ENCODE measurements at regions not wholly inside any gene's neighbourhood (a gene's known extent, or its start where the extent isn't known, plus 50 kb on each side); places are given as distances from the start of the nearest gene placed in this dataset.

DNA sequence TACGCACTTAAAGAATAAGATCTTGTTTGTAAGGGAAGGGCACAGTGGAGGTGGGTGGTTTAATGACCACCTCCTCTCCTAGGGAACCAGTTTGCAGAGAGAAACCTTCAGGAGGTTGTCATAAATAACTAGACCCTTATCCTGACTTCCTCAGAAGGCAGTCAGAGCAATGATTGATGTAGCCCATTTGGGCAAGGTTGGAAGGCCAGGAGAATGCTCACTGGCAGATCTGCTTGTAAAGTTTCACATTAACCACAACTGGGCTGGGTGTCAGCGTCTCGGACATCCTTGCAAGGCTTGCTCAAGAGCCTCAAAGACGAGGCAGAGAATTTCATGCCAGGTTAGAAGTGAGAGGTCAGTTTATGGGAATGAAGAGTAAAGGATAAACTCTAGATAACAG is 87.6 kb upstream of the TRABD2B start:
- TF ChIP-seq, protein P1, sequence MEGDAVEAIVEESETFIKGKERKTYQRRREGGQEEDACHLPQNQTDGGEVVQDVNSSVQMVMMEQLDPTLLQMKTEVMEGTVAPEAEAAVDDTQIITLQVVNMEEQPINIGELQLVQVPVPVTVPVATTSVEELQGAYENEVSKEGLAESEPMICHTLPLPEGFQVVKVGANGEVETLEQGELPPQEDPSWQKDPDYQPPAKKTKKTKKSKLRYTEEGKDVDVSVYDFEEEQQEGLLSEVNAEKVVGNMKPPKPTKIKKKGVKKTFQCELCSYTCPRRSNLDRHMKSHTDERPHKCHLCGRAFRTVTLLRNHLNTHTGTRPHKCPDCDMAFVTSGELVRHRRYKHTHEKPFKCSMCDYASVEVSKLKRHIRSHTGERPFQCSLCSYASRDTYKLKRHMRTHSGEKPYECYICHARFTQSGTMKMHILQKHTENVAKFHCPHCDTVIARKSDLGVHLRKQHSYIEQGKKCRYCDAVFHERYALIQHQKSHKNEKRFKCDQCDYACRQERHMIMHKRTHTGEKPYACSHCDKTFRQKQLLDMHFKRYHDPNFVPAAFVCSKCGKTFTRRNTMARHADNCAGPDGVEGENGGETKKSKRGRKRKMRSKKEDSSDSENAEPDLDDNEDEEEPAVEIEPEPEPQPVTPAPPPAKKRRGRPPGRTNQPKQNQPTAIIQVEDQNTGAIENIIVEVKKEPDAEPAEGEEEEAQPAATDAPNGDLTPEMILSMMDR (IDR thresholded peaks at IDR 0.05; ENCODE audit: low read depth, low read length) = no peak
- DNase-seq (ENCODE audit: low read depth, low spot score) = no peak
- CTCF ChIA-PET = no interaction called here
- no peaks in the 10 kb centered on the region for H3K9me3 ChIP-seq (ENCODE audit: control insufficient read depth, insufficient read depth, low read length)
- H3K27ac ChIP-seq (ENCODE audit: low read depth, low read length) = no peak overlapping the region
- H3K27me3 ChIP-seq (ENCODE audit: control insufficient read depth, insufficient read depth, low read length) = no peaks in the 10 kb centered on the region
- H3K4me3 ChIP-seq (ENCODE audit: low read depth, low read length) = no peak overlapping the region
- POLR2A ChIA-PET = no interaction called here

DNA sequence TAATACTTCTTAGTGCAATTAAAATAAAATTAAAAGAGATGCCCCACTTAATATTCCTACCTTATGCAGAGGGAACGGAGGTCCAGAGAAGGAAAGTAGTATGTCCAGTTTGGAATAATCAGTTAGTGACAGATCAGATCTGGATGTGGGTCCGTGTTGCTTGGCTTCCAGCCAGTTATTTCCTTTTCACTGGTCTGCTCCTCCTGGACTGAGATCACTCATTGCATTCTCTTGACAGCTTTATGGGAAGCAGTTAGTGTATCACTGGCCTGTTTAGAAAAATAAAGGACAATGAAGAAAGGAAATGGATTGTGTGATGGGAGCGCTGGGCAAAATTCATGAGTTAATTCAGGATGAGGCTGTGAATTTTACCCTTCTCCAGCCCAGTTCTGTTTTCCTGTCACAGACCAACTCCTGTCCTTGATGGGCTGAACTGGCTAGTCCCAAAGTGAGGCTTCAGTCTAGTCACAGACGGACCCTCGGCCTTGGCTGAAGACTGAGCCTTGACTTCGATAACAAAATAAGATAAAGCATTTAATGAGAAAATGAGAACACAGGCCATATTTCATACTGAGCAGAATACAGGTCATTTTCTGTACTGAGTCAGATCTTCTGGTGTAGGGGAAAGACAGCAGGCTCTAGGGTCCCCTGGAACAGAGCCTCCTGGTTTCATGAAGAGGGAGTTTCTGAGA is 85.2 kb upstream of the TRABD2B start:
- H3K27me3 ChIP-seq (ENCODE audit: control insufficient read depth, insufficient read depth, low read length) = no peaks in the 10 kb centered on the region
- POLR2A ChIA-PET = no interaction called here
- H3K4me3 ChIP-seq (ENCODE audit: low read depth, low read length) = no peak overlapping the region
- CTCF ChIA-PET = no interaction called here
- TF ChIP-seq, protein P1 (IDR thresholded peaks at IDR 0.05; ENCODE audit: low read depth, low read length) = no peak
- no peaks in the 10 kb centered on the region for H3K9me3 ChIP-seq (ENCODE audit: control insufficient read depth, insufficient read depth, low read length)
- DNase-seq (ENCODE audit: low read depth, low spot score) = no peak
- no peak overlapping the region for H3K27ac ChIP-seq (ENCODE audit: low read depth, low read length)

DNA sequence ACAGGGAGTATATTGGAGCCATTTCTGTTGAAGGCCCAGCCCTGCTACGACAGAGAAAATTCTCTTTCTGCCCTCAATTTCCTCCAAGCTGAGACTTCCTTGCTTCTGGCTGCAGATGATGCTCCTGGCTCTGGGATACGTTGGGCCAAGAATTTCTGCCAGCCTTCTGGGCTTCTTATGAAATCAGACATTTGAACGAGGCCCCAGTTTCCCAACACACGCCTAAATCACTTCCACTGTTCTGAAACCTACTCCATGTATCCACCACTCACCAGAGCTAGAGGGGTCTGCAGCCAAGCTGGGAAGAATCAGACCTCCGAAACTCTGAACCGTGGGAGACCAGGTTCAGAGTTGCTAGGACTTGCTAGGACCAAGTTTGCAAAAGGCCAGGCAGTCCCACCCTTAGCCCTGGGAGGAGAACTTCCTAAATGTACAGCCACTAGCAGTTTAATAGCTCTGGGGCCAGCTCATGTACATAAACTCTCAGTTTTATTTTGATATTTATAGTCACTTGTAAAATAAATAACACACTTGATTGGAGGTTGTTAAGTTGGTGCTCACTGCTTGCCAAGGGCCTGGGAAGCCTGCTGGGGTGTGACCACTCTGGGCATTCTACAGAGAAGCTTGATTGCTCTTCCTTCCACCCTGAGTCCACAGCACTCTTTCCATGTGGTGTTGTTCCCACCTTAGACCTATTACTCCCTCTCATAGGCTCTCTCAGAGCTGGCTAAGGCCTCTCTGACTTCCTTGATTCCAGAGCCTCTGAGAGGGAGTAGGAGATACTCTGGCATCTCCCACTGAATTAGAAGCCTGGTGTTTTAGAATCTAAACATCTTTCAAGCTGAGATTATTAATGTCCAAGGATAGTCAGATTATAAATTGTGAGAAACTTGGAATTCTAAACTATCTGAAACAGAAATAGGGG is 83.4 kb upstream of the TRABD2B start:
- no peak for DNase-seq (ENCODE audit: low read depth, low spot score)

DNA sequence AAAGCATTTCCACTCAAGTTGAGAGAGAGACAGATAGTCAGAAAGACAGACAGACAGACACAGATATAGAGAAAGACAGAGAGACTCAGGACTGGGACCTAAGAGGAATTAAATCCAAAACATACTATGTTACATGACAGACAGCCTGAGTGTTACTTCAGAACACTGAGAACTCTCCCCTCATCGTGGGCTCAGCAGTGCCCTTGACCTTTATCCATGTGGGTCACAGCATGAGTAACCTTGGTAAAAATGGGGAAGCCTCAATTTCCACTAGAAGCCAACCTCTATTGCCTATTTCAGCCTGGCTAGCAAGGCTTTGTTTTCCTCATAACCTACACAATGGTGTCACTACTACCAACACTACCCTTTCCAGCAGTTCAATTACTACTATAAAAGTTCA is 81.9 kb upstream of the TRABD2B start:
- TF ChIP-seq, protein P1 (IDR thresholded peaks at IDR 0.05; ENCODE audit: low read depth, low read length) = no peak
- no peak for DNase-seq (ENCODE audit: low read depth, low spot score)
- ChIA-PET POLR2A (no interaction called here), CTCF (no interaction called here)
- H3K4me3 ChIP-seq (ENCODE audit: low read depth, low read length) = no peak overlapping the region
- H3K27me3 ChIP-seq (ENCODE audit: control insufficient read depth, insufficient read depth, low read length) = no peaks in the 10 kb centered on the region
- H3K9me3 ChIP-seq (ENCODE audit: control insufficient read depth, insufficient read depth, low read length) = no peaks in the 10 kb centered on the region
- no peak overlapping the region for H3K27ac ChIP-seq (ENCODE audit: low read depth, low read length)

More for the DNA sequence above, 83.4 kb upstream of the TRABD2B start:
- H3K4me3 ChIP-seq (ENCODE audit: low read depth, low read length) = no peak overlapping the region
- POLR2A ChIA-PET = no interaction called here
- H3K27ac ChIP-seq (ENCODE audit: low read depth, low read length) = no peak overlapping the region
- CTCF ChIA-PET = no interaction called here
- TF ChIP-seq, protein P1 (IDR thresholded peaks at IDR 0.05; ENCODE audit: low read depth, low read length) = no peak
- no peaks in the 10 kb centered on the region for H3K9me3 ChIP-seq (ENCODE audit: control insufficient read depth, insufficient read depth, low read length)
- H3K27me3 ChIP-seq (ENCODE audit: control insufficient read depth, insufficient read depth, low read length) = no peaks in the 10 kb centered on the region

DNA sequence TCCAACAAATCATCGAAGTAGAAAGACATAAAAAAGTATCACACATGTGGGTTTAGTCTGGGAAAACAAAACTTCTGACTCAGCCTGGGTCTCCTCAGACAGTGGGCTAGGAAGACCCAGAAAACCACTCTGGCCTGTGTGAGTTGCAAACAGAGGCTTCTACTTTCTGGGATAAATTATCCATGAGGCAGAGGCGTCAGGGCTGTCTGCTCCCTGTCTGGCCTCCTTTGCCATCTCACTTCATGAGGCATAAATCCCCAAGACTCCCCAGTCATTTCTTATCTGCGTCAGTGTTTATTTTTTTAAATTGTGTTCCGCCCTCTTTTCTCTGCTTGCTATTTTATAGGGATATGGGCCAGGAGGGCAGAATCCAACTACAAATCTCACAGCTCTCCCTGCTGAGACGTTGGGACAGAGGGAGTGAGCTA is 80.6 kb upstream of the TRABD2B start:
- TF ChIP-seq, protein P1 (IDR thresholded peaks at IDR 0.05; ENCODE audit: low read depth, low read length) = no peak
- ChIA-PET CTCF (no interaction called here), POLR2A (no interaction called here)
- Histone ChIP-seq H3K27me3 (ENCODE audit: control insufficient read depth, insufficient read depth, low read length) (no peaks in the 10 kb centered on the region), H3K9me3 (ENCODE audit: control insufficient read depth, insufficient read depth, low read length) (no peaks in the 10 kb centered on the region), H3K4me3 (ENCODE audit: low read depth, low read length) (no peak overlapping the region), H3K27ac (ENCODE audit: low read depth, low read length) (no peak overlapping the region)
- no peak for DNase-seq (ENCODE audit: low read depth, low spot score)

Data from AG04450 (cell line).